Esophagus squamous epithelium (tissue), 5 donors: ENCODE measurements at regions not wholly inside any gene's neighbourhood (a gene's known extent, or its start where the extent isn't known, plus 50 kb on each side); places are given as distances from the start of the nearest gene placed in this dataset.
A peak's percentile ranks its signal among the peaks of the same experiment; 100 is the strongest.

ENCODE experiments used
- DNase-seq: peaks from one replicate; lab custom pipeline; 2025; lab: John Stamatoyannopoulos, UW
- H3K27ac ChIP-seq, 4 donors: fragments of 200-600 bp; sonication (generic); one replicate each; pipeline ENCODE4 v1.5.1; 2016 to 2019; ENCODE audit warnings: mild to moderate bottlenecking in 1 of 4
- H3K27me3 ChIP-seq, 4 donors: fragments of 200-600 bp; sonication (generic); 1 replicate in 3 of 4; 2 replicates in 1 of 4; pipeline versions ENCODE4 v1.5.1 to v1.6.0; 2017 to 2021; ENCODE audit warnings: antibody characterized with exemption in 1 of 4
- H3K36me3 ChIP-seq, 3 donors: fragments of 200-600 bp; sonication (generic); one replicate each; pipeline ENCODE4 v1.5.1; 2016 to 2019
- H3K4me1 ChIP-seq, 3 donors: fragments of 200-600 bp; sonication (generic); one replicate each; pipeline ENCODE4 v1.5.1; 2017 to 2019
- H3K4me3 ChIP-seq, 4 donors: fragments of 200-600 bp; sonication (generic); 1 replicate in 3 of 4; 2 replicates in 1 of 4; pipeline ENCODE4 v1.5.1; 2016 to 2019; ENCODE audit warnings: mild to moderate bottlenecking in 2 of 4, moderate library complexity in 1 of 4
- H3K9me3 ChIP-seq, 3 donors: fragments of 200-600 bp; sonication (generic); one replicate each; pipeline ENCODE4 v1.5.1; 2016 to 2019
- CTCF ChIP-seq, 6 experiments: fragments of 450-650 bp in 4 of 6; fragments of 200-600 bp in 2 of 6; sonication (generic) in 2 of 6; IDR thresholded peaks; one replicate each; pipeline ENCODE4 v1.5.1; 2016 to 2019; ENCODE audit warnings: antibody characterized with exemption in 6 of 6, mild to moderate bottlenecking in 4 of 6, moderate library complexity in 4 of 6
- POLR2A ChIP-seq, 4 donors: fragments of 450-650 bp; IDR thresholded peaks; one replicate each; pipeline ENCODE4 v1.6.1; 2017; ENCODE audit warnings: antibody characterized with exemption in 4 of 4, mild to moderate bottlenecking in 4 of 4, moderate library complexity in 3 of 4
- WGBS, 2 donors: methylation state at CpG; one replicate each; pipeline ENCODE4 v1.1.5; 2018; 5-methylcytosine and 5-hydroxymethylcytosine counted together
- intact Hi-C: fragments of 100-400 bp; cut with DNase I; formaldehyde crosslinking; loops from one replicate; pipeline ENCODE4 v1.15.0; 2022
- donor health status: DM: yes; HTN: yes; CAD: no.

- WGBS, 2 donors = 25 to 76% methylated on average over 7 to 8 of the region's 8 CpGs
- Histone ChIP-seq H3K9me3 (no peaks in the 10 kb centered on the region), H3K4me1 (peaks cover 8 to 39% (median 11%) of the 10 kb centered on the region in 3 donors), H3K36me3 (no peaks in the 10 kb centered on the region), H3K4me3 (no peak overlapping the region), H3K27ac (peak overlapping the region in 3 of 4 donors; percentile 12 to 64 (median 53)), H3K27me3 (peaks cover 0 to 8% (median 0%) of the 10 kb centered on the region in 4 donors)
- TF ChIP-seq POLR2A (IDR thresholded peaks at IDR 0.05) (no peak), CTCF (IDR thresholded peaks at IDR 0.05) (no peak)
- intact Hi-C loops = no loop called here
- no peak for DNase-seq
These were observed 114.7 kb upstream of the CXCL14 start for GRCh38 chr5:135693371-135693955.

- no peak for DNase-seq
- WGBS, 2 donors = 74 to 78% methylated on average over 6 of the region's 6 CpGs
- Histone ChIP-seq H3K27me3 (peaks cover 0 to 14% (median 0%) of the 10 kb centered on the region in 4 donors), H3K36me3 (no peaks in the 10 kb centered on the region), H3K9me3 (no peaks in the 10 kb centered on the region), H3K4me3 (no peak overlapping the region), H3K4me1 (peaks cover 8 to 33% (median 11%) of the 10 kb centered on the region in 3 donors), H3K27ac (no peak overlapping the region)
- intact Hi-C loops = no loop called here
- no peak for TF ChIP-seq POLR2A (IDR thresholded peaks at IDR 0.05)
- TF ChIP-seq CTCF (IDR thresholded peaks at IDR 0.05) = no peak
These were observed 112.3 kb upstream of the CXCL14 start for GRCh38 chr5:135691044-135691443.

GRCh38 chr5:135690466-135690865 lies 111.7 kb upstream of the CXCL14 start:
- Histone ChIP-seq H3K27me3 (peaks cover 0 to 14% (median 0%) of the 10 kb centered on the region in 4 donors), H3K4me3 (no peak overlapping the region)
- intact Hi-C loops = no loop called here

GRCh38 chr5:135689506-135689905 lies 110.7 kb upstream of the CXCL14 start:
- H3K27me3 ChIP-seq = peaks cover 0 to 14% (median 0%) of the 10 kb centered on the region in 4 donors
- H3K9me3 ChIP-seq = no peaks in the 10 kb centered on the region
- DNase-seq = no peak
- TF ChIP-seq POLR2A (IDR thresholded peaks at IDR 0.05) = no peak
- TF ChIP-seq CTCF (IDR thresholded peaks at IDR 0.05) = no peak
- H3K27ac ChIP-seq = no peak overlapping the region
- H3K4me1 ChIP-seq = peaks cover 6 to 17% (median 8%) of the 10 kb centered on the region in 3 donors
- no peak overlapping the region for H3K4me3 ChIP-seq
- 72 to 77% methylated on average over 4 of the region's 4 CpGs for WGBS, 2 donors
- intact Hi-C loops = no loop called here
- H3K36me3 ChIP-seq = no peaks in the 10 kb centered on the region

More at GRCh38 chr5:135690466-135690865, 111.7 kb upstream of the CXCL14 start:
- WGBS, 2 donors = 83 to 93% methylated on average over 1 to 2 of the region's 2 CpGs
- Histone ChIP-seq H3K4me1 (peaks cover 8 to 27% (median 9%) of the 10 kb centered on the region in 3 donors), H3K9me3 (no peaks in the 10 kb centered on the region), H3K27ac (no peak overlapping the region), H3K36me3 (no peaks in the 10 kb centered on the region)
- no peak for TF ChIP-seq POLR2A (IDR thresholded peaks at IDR 0.05)
- no peak for TF ChIP-seq CTCF (IDR thresholded peaks at IDR 0.05)
- no peak for DNase-seq

GRCh38 chr5:135688385-135688784 lies 109.6 kb upstream of the CXCL14 start:
- no peaks in the 10 kb centered on the region for H3K36me3 ChIP-seq
- TF ChIP-seq POLR2A (IDR thresholded peaks at IDR 0.05) (no peak), CTCF (IDR thresholded peaks at IDR 0.05) (no peak)
- H3K27me3 ChIP-seq = peaks cover 0 to 14% (median 0%) of the 10 kb centered on the region in 4 donors
- WGBS, 2 donors = 56 to 81% methylated on average over 2 of the region's 2 CpGs
- intact Hi-C loops = no loop called here
- H3K9me3 ChIP-seq = no peaks in the 10 kb centered on the region
- DNase-seq = no peak
- H3K4me3 ChIP-seq = no peak overlapping the region
- H3K4me1 ChIP-seq = peaks cover 0 to 6% (median 0%) of the 10 kb centered on the region in 3 donors
- H3K27ac ChIP-seq = no peak overlapping the region
